Mesendoderm (in vitro differentiated cells): ENCODE measurements at regions not wholly inside any gene's neighbourhood (a gene's known extent, or its start where the extent isn't known, plus 50 kb on each side); places are given as distances from the start of the nearest gene placed in this dataset.

Experiments
- DNase-seq: peaks from one replicate; pipeline ENCODE4 v3.0.0; 2013
- H2AK5ac ChIP-seq: 2 replicates; pipeline ENCODE4 v1.6.1; 2013; ENCODE audit warnings: low read length, inconsistent platforms
- H2BK120ac ChIP-seq: 2 replicates; pipeline ENCODE4 v1.6.1; 2013; ENCODE audit warnings: low read depth, mild to moderate bottlenecking, low read length, moderate library complexity, mixed read lengths
- H2BK15ac ChIP-seq: replicated peaks from 2 replicates; pipeline ENCODE4 v1.6.1; 2013; ENCODE audit warnings: low read depth, mild to moderate bottlenecking, moderate library complexity
- H2BK5ac ChIP-seq: 2 replicates; pipeline ENCODE4 v1.6.1; 2013; ENCODE audit warnings: low read length, inconsistent platforms
- H3K18ac ChIP-seq: 2 replicates; pipeline ENCODE4 v1.6.1; 2013; ENCODE audit warnings: mild to moderate bottlenecking, low read length, mixed read lengths
- H3K23ac ChIP-seq: one replicate; pipeline ENCODE4 v1.6.1; 2013; ENCODE audit warnings: low read length
- H3K27ac ChIP-seq: 2 replicates; pipeline ENCODE4 v1.5.1; 2013; ENCODE audit warnings: low read depth, mild to moderate bottlenecking, inconsistent platforms, low read length, moderate library complexity
- H3K27me3 ChIP-seq: 2 replicates; pipeline ENCODE4 v1.6.1; 2013; ENCODE audit warnings: low read length, control low read depth, mild to moderate bottlenecking, inconsistent platforms; ENCODE audit not compliant: insufficient read depth, poor library complexity
- H3K36me3 ChIP-seq: 2 replicates; pipeline ENCODE4 v1.6.1; 2013; ENCODE audit warnings: low read length, inconsistent platforms; ENCODE audit not compliant: control insufficient read depth, insufficient read depth
- H3K4ac ChIP-seq: one replicate; pipeline ENCODE4 v1.6.1; 2013; ENCODE audit warnings: low read depth, mild to moderate bottlenecking, low read length, moderate library complexity
- H3K4me1 ChIP-seq: 2 replicates; pipeline ENCODE4 v1.6.1; 2013; ENCODE audit warnings: low read depth, low read length, inconsistent platforms; ENCODE audit not compliant: control insufficient read depth
- H3K4me2 ChIP-seq: 2 replicates; pipeline ENCODE4 v1.6.1; 2013; ENCODE audit warnings: low read length
- H3K4me3 ChIP-seq: 2 replicates; pipeline ENCODE4 v1.5.1; 2013; ENCODE audit warnings: mild to moderate bottlenecking, low read length
- H3K56ac ChIP-seq: one replicate; pipeline ENCODE4 v1.6.1; 2013; ENCODE audit warnings: low read length
- H3K79me1 ChIP-seq: 2 replicates; pipeline ENCODE4 v1.6.1; 2013; ENCODE audit warnings: low read length, inconsistent platforms
- H3K79me2 ChIP-seq: 2 replicates; pipeline ENCODE4 v1.6.1; 2013; ENCODE audit warnings: mild to moderate bottlenecking, low read length; ENCODE audit not compliant: control insufficient read depth, insufficient read depth
- H3K9ac ChIP-seq: 2 replicates; pipeline ENCODE4 v1.6.1; 2013; ENCODE audit warnings: low read length, inconsistent platforms
- H4K5ac ChIP-seq: one replicate; pipeline ENCODE4 v1.6.1; 2013; ENCODE audit warnings: low read length
- H4K8ac ChIP-seq: one replicate; pipeline ENCODE4 v1.6.1; 2013; ENCODE audit warnings: low read depth, mild to moderate bottlenecking, control low read depth, low read length, moderate library complexity
- WGBS: extraction: QIAGEN DNeasy Blood & Tissue Kit; methylation state at CpG from one replicate; pipeline ENCODE4 v1.1.7; 2013; ENCODE audit warnings: low lambda C conversion rate, missing lambda C conversion rate; ENCODE audit not compliant: insufficient coverage; ENCODE audit errors: extremely low coverage; 5-methylcytosine and 5-hydroxymethylcytosine counted together

DNA sequence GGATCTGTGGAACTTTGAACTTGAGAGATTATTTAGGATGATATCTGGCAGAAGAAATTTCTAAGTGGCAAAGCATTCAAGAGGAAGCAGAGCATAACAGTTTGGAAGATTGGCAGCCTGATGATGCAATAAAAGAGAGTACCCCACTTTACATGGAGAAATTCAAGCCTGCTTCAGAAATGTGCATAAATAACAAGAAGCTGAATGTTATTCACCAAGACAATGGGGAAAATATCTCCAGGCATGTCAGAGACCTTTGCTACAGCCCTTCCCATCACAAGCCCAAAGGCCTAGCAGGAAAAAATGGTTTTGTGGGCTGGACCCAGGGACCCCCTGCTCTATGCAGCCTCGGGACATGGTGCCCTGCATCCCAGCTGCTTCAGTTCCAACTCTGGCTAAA is 420.8 kb downstream of the DTHD1 start:
- Histone ChIP-seq H3K9ac (no peak overlapping the region), H3K56ac (no peak overlapping the region), H3K23ac (no peak overlapping the region), H3K27ac (no peak overlapping the region), H3K4ac (no peak overlapping the region), H3K4me2 (no peak overlapping the region), H2AK5ac (no peak overlapping the region), H2BK15ac (no peak overlapping the region), H4K8ac (no peak overlapping the region), H3K36me3 (no peaks in the 10 kb centered on the region), H3K4me1 (no peaks in the 10 kb centered on the region), H2BK120ac (no peak overlapping the region), H3K27me3 (no peaks in the 10 kb centered on the region), H2BK5ac (no peak overlapping the region), H3K79me2 (no peaks in the 10 kb centered on the region), H4K5ac (no peak overlapping the region), H3K18ac (no peak overlapping the region), H3K4me3 (no peak overlapping the region), H3K79me1 (no peaks in the 10 kb centered on the region)
- no peak for DNase-seq
- WGBS = no CpG with 5 or more reads among the region's 1 CpG

- Histone ChIP-seq H3K9ac (no peak overlapping the region), H3K18ac (no peak overlapping the region), H3K4me3 (no peak overlapping the region), H3K27me3 (no peaks in the 10 kb centered on the region), H3K79me1 (no peaks in the 10 kb centered on the region), H4K5ac (no peak overlapping the region), H2BK120ac (no peak overlapping the region), H3K4ac (no peak overlapping the region), H2BK15ac (no peak overlapping the region), H4K8ac (no peak overlapping the region), H3K56ac (no peak overlapping the region), H3K23ac (no peak overlapping the region), H3K79me2 (no peaks in the 10 kb centered on the region), H2BK5ac (no peak overlapping the region), H3K27ac (no peak overlapping the region), H3K4me2 (no peak overlapping the region), H3K36me3 (no peaks in the 10 kb centered on the region), H3K4me1 (no peaks in the 10 kb centered on the region), H2AK5ac (no peak overlapping the region)
- no peak for DNase-seq
Observed at GRCh38 chr4:36704289-36704688, 422.9 kb downstream of the DTHD1 start.

- Histone ChIP-seq H3K4me1 (no peaks in the 10 kb centered on the region), H2BK5ac (no peak overlapping the region), H3K56ac (no peak overlapping the region), H3K9ac (no peak overlapping the region), H2BK15ac (no peak overlapping the region), H3K79me1 (no peaks in the 10 kb centered on the region), H3K36me3 (no peaks in the 10 kb centered on the region), H3K4me3 (no peak overlapping the region), H3K23ac (no peak overlapping the region), H2BK120ac (no peak overlapping the region), H3K79me2 (no peaks in the 10 kb centered on the region), H3K18ac (no peak overlapping the region), H3K27ac (no peak overlapping the region), H3K4me2 (no peak overlapping the region), H3K4ac (no peak overlapping the region), H2AK5ac (no peak overlapping the region), H4K8ac (no peak overlapping the region), H3K27me3 (no peaks in the 10 kb centered on the region), H4K5ac (no peak overlapping the region)
- WGBS = no CpG with 5 or more reads among the region's 4 CpGs
- peak; percentile 26 for DNase-seq
Observed at GRCh38 chr4:36709991-36710390, 428.6 kb downstream of the DTHD1 start.

DNA sequence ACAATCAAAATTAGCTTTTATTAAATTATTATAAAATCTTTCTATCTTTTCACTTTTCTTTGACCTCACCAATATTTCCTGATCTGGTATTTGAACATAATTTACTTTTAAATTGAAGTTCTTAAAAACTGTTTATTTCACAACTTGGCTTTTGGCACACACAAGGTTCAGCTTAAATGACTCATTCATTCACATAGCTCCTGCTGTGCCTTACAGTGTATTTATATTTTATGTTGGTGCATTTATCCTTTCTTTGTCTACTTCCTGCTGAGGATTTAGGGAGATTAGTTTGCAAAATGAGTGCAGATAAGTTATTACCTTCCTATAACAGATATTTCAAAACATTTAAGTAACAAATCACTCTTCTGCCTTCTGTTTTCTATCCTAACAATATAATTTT is 430.6 kb downstream of the DTHD1 start:
- Histone ChIP-seq H3K4me2 (no peak overlapping the region), H2BK15ac (no peak overlapping the region), H3K9ac (no peak overlapping the region), H2BK120ac (no peak overlapping the region), H2BK5ac (no peak overlapping the region), H3K27ac (no peak overlapping the region), H4K8ac (no peak overlapping the region), H4K5ac (no peak overlapping the region), H3K4ac (no peak overlapping the region), H3K56ac (no peak overlapping the region), H3K27me3 (no peaks in the 10 kb centered on the region), H3K4me3 (no peak overlapping the region), H3K18ac (no peak overlapping the region), H3K23ac (no peak overlapping the region), H3K36me3 (no peaks in the 10 kb centered on the region), H3K4me1 (no peaks in the 10 kb centered on the region), H3K79me2 (no peaks in the 10 kb centered on the region), H2AK5ac (no peak overlapping the region), H3K79me1 (no peaks in the 10 kb centered on the region)
- DNase-seq = no peak

DNA sequence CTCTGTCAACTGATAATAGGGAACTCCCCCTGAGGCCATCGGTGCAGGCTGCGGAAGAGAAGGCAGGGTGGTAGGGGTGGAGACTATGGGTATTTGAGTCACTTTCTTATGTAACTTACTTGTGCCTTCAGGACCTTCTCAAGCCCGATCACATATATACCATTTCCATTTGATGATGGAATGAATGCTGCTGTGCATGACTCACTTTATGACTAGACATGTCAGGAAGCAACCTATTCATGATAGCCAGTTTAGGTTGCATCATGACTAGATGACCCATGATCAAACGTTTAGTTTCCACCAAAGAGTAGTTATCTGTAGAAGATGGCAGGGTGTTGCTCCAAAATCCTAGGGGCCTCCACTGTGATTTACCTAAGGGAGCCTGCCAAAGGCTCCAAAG is 435.5 kb downstream of the DTHD1 start:
- H4K8ac ChIP-seq = no peak overlapping the region
- H4K5ac ChIP-seq = no peak overlapping the region
- DNase-seq = no peak
- H2BK15ac ChIP-seq = no peak overlapping the region
- H3K56ac ChIP-seq = no peak overlapping the region
- no peak overlapping the region for H3K23ac ChIP-seq
- no peaks in the 10 kb centered on the region for H3K79me1 ChIP-seq
- no CpG with 5 or more reads among the region's 4 CpGs for WGBS
- no peak overlapping the region for H3K4me3 ChIP-seq
- H2AK5ac ChIP-seq = no peak overlapping the region
- H3K9ac ChIP-seq = no peak overlapping the region
- H3K4me1 ChIP-seq = no peaks in the 10 kb centered on the region
- no peak overlapping the region for H2BK120ac ChIP-seq
- no peaks in the 10 kb centered on the region for H3K27me3 ChIP-seq
- no peak overlapping the region for H3K4me2 ChIP-seq
- H3K27ac ChIP-seq = no peak overlapping the region
- H2BK5ac ChIP-seq = no peak overlapping the region
- H3K36me3 ChIP-seq = no peaks in the 10 kb centered on the region
- no peak overlapping the region for H3K18ac ChIP-seq
- H3K79me2 ChIP-seq = no peaks in the 10 kb centered on the region
- H3K4ac ChIP-seq = no peak overlapping the region

- no peak overlapping the region for H3K56ac ChIP-seq
- H3K9ac ChIP-seq = no peak overlapping the region
- H3K4me1 ChIP-seq = no peaks in the 10 kb centered on the region
- H4K5ac ChIP-seq = no peak overlapping the region
- H3K79me1 ChIP-seq = no peaks in the 10 kb centered on the region
- no peak overlapping the region for H3K23ac ChIP-seq
- no peak overlapping the region for H2BK120ac ChIP-seq
- no peak overlapping the region for H2AK5ac ChIP-seq
- H3K4me3 ChIP-seq = no peak overlapping the region
- H3K4ac ChIP-seq = no peak overlapping the region
- H2BK15ac ChIP-seq = no peak overlapping the region
- no peak overlapping the region for H3K4me2 ChIP-seq
- no peaks in the 10 kb centered on the region for H3K27me3 ChIP-seq
- H3K79me2 ChIP-seq = no peaks in the 10 kb centered on the region
- H3K18ac ChIP-seq = no peak overlapping the region
- peak; percentile 60 for DNase-seq
- H3K27ac ChIP-seq = no peak overlapping the region
- no peak overlapping the region for H2BK5ac ChIP-seq
- WGBS = no CpG with 5 or more reads among the region's 3 CpGs
- no peaks in the 10 kb centered on the region for H3K36me3 ChIP-seq
- H4K8ac ChIP-seq = no peak overlapping the region
Observed at GRCh38 chr4:36719425-36719824, 438.0 kb downstream of the DTHD1 start.
